ENCODE measurements at regions not wholly inside any gene's neighbourhood (a gene's known extent, or its start where the extent isn't known, plus 50 kb on each side); places are given as distances from the start of the nearest gene placed in this dataset.
"Not testable (repeated sequence)": the region's sequence is repeated elsewhere in the genome, so short reads cannot be mapped to it uniquely, and the experiment has no call there.

- Histone ChIP-seq H3K27me3 (replicated peaks; ENCODE audit: control insufficient read depth, insufficient read depth, low read length) (no peaks in the 10 kb centered on the region), H3K36me3 (ENCODE audit: control insufficient read depth, insufficient read depth, low read length) (no peaks in the 10 kb centered on the region), H3K4me3 (replicated peaks; ENCODE audit: low read depth, low read length) (no peak overlapping the region)
- no peak for DNase-seq (ENCODE audit: extremely low read depth, insufficient read length)
- TF ChIP-seq CTCF (IDR thresholded peaks at IDR 0.05; ENCODE audit: insufficient read depth, low read length, poor library complexity, severe bottlenecking) = peak; percentile 39
Measured at GRCh38 chr11:81237139-81237538, 1496.5 kb downstream of the FAM181B start.

GRCh38 chr11:81227409-81227808 lies 1506.3 kb downstream of the FAM181B start:
- not testable (repeated sequence) for H3K36me3 ChIP-seq (ENCODE audit: control insufficient read depth, insufficient read depth, low read length); H3K27me3 ChIP-seq (replicated peaks; ENCODE audit: control insufficient read depth, insufficient read depth, low read length); H3K4me3 ChIP-seq (replicated peaks; ENCODE audit: low read depth, low read length); DNase-seq (ENCODE audit: extremely low read depth, insufficient read length)

- Histone ChIP-seq H3K36me3 (ENCODE audit: control insufficient read depth, insufficient read depth, low read length) (no peaks in the 10 kb centered on the region), H3K4me3 (replicated peaks; ENCODE audit: low read depth, low read length) (no peak overlapping the region), H3K27me3 (replicated peaks; ENCODE audit: control insufficient read depth, insufficient read depth, low read length) (no peaks in the 10 kb centered on the region; the same call in 1 of the 2 replicates)
- no peak for TF ChIP-seq CTCF (IDR thresholded peaks at IDR 0.05; ENCODE audit: insufficient read depth, low read length, poor library complexity, severe bottlenecking)
- DNase-seq (ENCODE audit: extremely low read depth, insufficient read length) = no peak
Measured at GRCh38 chr11:81224396-81224795, 1509.3 kb downstream of the FAM181B start.

GRCh38 chr11:81222491-81222890 lies 1511.2 kb downstream of the FAM181B start:
- no peaks in the 10 kb centered on the region; the same call in 1 of the 2 replicates for H3K27me3 ChIP-seq (replicated peaks; ENCODE audit: control insufficient read depth, insufficient read depth, low read length)
- no peak overlapping the region for H3K4me3 ChIP-seq (replicated peaks; ENCODE audit: low read depth, low read length)
- DNase-seq (ENCODE audit: extremely low read depth, insufficient read length) = no peak
- TF ChIP-seq CTCF (IDR thresholded peaks at IDR 0.05; ENCODE audit: insufficient read depth, low read length, poor library complexity, severe bottlenecking) = no peak
- no peaks in the 10 kb centered on the region for H3K36me3 ChIP-seq (ENCODE audit: control insufficient read depth, insufficient read depth, low read length)

- DNase-seq (ENCODE audit: extremely low read depth, insufficient read length) = no peak
- H3K27me3 ChIP-seq (replicated peaks; ENCODE audit: control insufficient read depth, insufficient read depth, low read length) = no peaks in the 10 kb centered on the region; the same call in 1 of the 2 replicates
- no peak for TF ChIP-seq CTCF (IDR thresholded peaks at IDR 0.05; ENCODE audit: insufficient read depth, low read length, poor library complexity, severe bottlenecking)
- H3K4me3 ChIP-seq (replicated peaks; ENCODE audit: low read depth, low read length) = no peak overlapping the region
- no peaks in the 10 kb centered on the region for H3K36me3 ChIP-seq (ENCODE audit: control insufficient read depth, insufficient read depth, low read length)
Measured at GRCh38 chr11:81220146-81220895, 1513.3 kb downstream of the FAM181B start.

GRCh38 chr11:81219661-81220060 lies 1514.0 kb downstream of the FAM181B start:
- DNase-seq (ENCODE audit: extremely low read depth, insufficient read length) = no peak
- H3K27me3 ChIP-seq (replicated peaks; ENCODE audit: control insufficient read depth, insufficient read depth, low read length) = no peaks in the 10 kb centered on the region; the same call in 1 of the 2 replicates
- no peaks in the 10 kb centered on the region for H3K36me3 ChIP-seq (ENCODE audit: control insufficient read depth, insufficient read depth, low read length)
- no peak overlapping the region for H3K4me3 ChIP-seq (replicated peaks; ENCODE audit: low read depth, low read length)
- TF ChIP-seq CTCF (IDR thresholded peaks at IDR 0.05; ENCODE audit: insufficient read depth, low read length, poor library complexity, severe bottlenecking) = no peak

All from GM06990 (cell line).